CD4-positive, alpha-beta T cell (primary cell): ENCODE measurements at regions not wholly inside any gene's neighbourhood (a gene's known extent, or its start where the extent isn't known, plus 50 kb on each side); places are given as distances from the start of the nearest gene placed in this dataset.

Experiments used
- ATAC-seq: fragments of 200-7000 bp; cut with Tn5 transposase; one replicate; pipeline ENCODE4 v1.10.0; 2022; ENCODE audit warnings: mild to moderate bottlenecking; ENCODE audit not compliant: poor library complexity
- CTCF ChIA-PET: fragments of 350-600 bp; sonication (Branson Sonifier 250); formaldehyde crosslinking; loops from one replicate; lab custom pipeline; 2021; ENCODE audit warnings: antibody characterized with exemption, inconsistent platforms; lab: Charles Lee
- POLR2A ChIA-PET: fragments of 350-600 bp; sonication (Branson Sonifier 250); formaldehyde crosslinking; loops from one replicate; lab custom pipeline; 2021; ENCODE audit warnings: antibody characterized with exemption, inconsistent platforms; lab: Charles Lee
- DNase-seq, 14 experiments: peaks; one replicate each; pipeline ENCODE4 v3.0.0-alpha.2; 2013 to 2020; ENCODE audit warnings: mixed read lengths in 2 of 14
- H3K27ac ChIP-seq, 2 donors: one replicate each; pipeline versions ENCODE4 v1.5.1 to v1.7.0; 2013; ENCODE audit warnings: low read length in 2 of 2, low read depth in 1 of 2, mild to moderate bottlenecking in 1 of 2
- H3K27me3 ChIP-seq, 2 experiments: 1 replicate in 1 of 2; 2 replicates in 1 of 2; pipeline versions ENCODE4 v1.6.1 to v1.7.0; 2013; ENCODE audit warnings: low read length in 2 of 2, control low read depth in 1 of 2, mild to moderate bottlenecking in 1 of 2, moderate library complexity in 1 of 2; ENCODE audit not compliant: insufficient read depth in 2 of 2, control insufficient read depth in 1 of 2
- H3K36me3 ChIP-seq: one replicate; pipeline ENCODE4 v1.6.1; 2013; ENCODE audit warnings: low read length, control low read depth; ENCODE audit not compliant: insufficient read depth
- H3K4me1 ChIP-seq: one replicate; pipeline ENCODE4 v1.6.1; 2013; ENCODE audit warnings: low read length, control low read depth; ENCODE audit not compliant: insufficient read depth
- H3K4me3 ChIP-seq: one replicate; pipeline ENCODE4 v1.5.1; 2013; ENCODE audit warnings: mild to moderate bottlenecking, low read length, moderate library complexity
- H3K9me3 ChIP-seq, 2 experiments: 1 replicate in 1 of 2; 2 replicates in 1 of 2; pipeline versions ENCODE4 v1.6.1 to v1.7.0; 2013; ENCODE audit warnings: low read length in 2 of 2, mild to moderate bottlenecking in 2 of 2, control low read depth in 1 of 2, moderate library complexity in 1 of 2; ENCODE audit not compliant: control insufficient read depth in 1 of 2, insufficient read depth in 1 of 2
- H3K27ac Mint-ChIP-seq: one replicate; pipeline ENCODE4 v1.8.0; 2020; ENCODE audit warnings: mixed read lengths
- H3K27me3 Mint-ChIP-seq: one replicate; pipeline ENCODE4 v1.8.0; 2021; ENCODE audit warnings: mixed read lengths
- H3K36me3 Mint-ChIP-seq: one replicate; pipeline ENCODE4 v1.8.0; 2021; ENCODE audit warnings: low read depth, mixed read lengths
- H3K4me1 Mint-ChIP-seq: one replicate; pipeline ENCODE4 v1.8.0; 2021; ENCODE audit warnings: low read depth, mixed read lengths
- H3K4me3 Mint-ChIP-seq: one replicate; pipeline ENCODE4 v1.8.0; 2020; ENCODE audit warnings: mild to moderate bottlenecking, mixed read lengths
- H3K9me3 Mint-ChIP-seq: one replicate; pipeline ENCODE4 v1.8.0; 2020; ENCODE audit warnings: mixed read lengths
- CTCF ChIP-seq: fragments of 200-600 bp; IDR thresholded peaks from one replicate; pipeline ENCODE4 v1.8.0; 2022; ENCODE audit warnings: antibody characterized with exemption, mild to moderate bottlenecking
- intact Hi-C, 2 experiments: fragments of 100-400 bp; cut with DNase I in 1 of 2; cut with micrococcal nuclease in 1 of 2; formaldehyde crosslinking; loops; one replicate each; pipeline versions ENCODE4 v1.15.1 to v1.9.0; 2023 to 2025; cut with DNase I, micrococcal nuclease

- no peak for TF ChIP-seq CTCF
- ChIA-PET CTCF (no interaction called here), POLR2A (no interaction called here)
- H3K27ac Mint-ChIP-seq, result no peak overlapping the region
- intact Hi-C loops, result no loop called here
- Histone ChIP-seq H3K36me3 (no peaks in the 10 kb centered on the region), H3K9me3 (peaks cover 0 to 20% of the 10 kb centered on the region in 2 experiments), H3K4me3 (no peak overlapping the region), H3K27ac (no peak overlapping the region), H3K27me3 (no peaks in the 10 kb centered on the region), H3K4me1 (no peaks in the 10 kb centered on the region)
- no peak for DNase-seq
- no peaks in the 10 kb centered on the region for H3K27me3 Mint-ChIP-seq
- no peaks in the 10 kb centered on the region for H3K9me3 Mint-ChIP-seq
- no peak for ATAC-seq
- no peaks in the 10 kb centered on the region for H3K4me1 Mint-ChIP-seq
- no peak overlapping the region for H3K4me3 Mint-ChIP-seq
- no peaks in the 10 kb centered on the region for H3K36me3 Mint-ChIP-seq
Measured at GRCh38 chr4:8775121-8775520, 96.5 kb downstream of the HMX1 start.

GRCh38 chr4:8774071-8774470 is 97.6 kb downstream of the HMX1 start:
- ChIA-PET CTCF (no interaction called here), POLR2A (no interaction called here)
- Mint-ChIP-seq H3K4me3 (no peak overlapping the region), H3K4me1 (no peaks in the 10 kb centered on the region), H3K27me3 (no peaks in the 10 kb centered on the region), H3K36me3 (no peaks in the 10 kb centered on the region), H3K9me3 (no peaks in the 10 kb centered on the region), H3K27ac (no peak overlapping the region)
- no peak for ATAC-seq
- H3K4me3 ChIP-seq, result no peak overlapping the region
- H3K4me1 ChIP-seq, result no peaks in the 10 kb centered on the region
- H3K9me3 ChIP-seq, result peaks cover 0 to 21% of the 10 kb centered on the region in 2 experiments
- DNase-seq, result no peak
- H3K27ac ChIP-seq, result no peak overlapping the region
- intact Hi-C loops, result no loop called here
- no peaks in the 10 kb centered on the region for H3K36me3 ChIP-seq
- no peak for TF ChIP-seq CTCF
- H3K27me3 ChIP-seq, result no peaks in the 10 kb centered on the region

- H3K4me1 ChIP-seq, result no peaks in the 10 kb centered on the region
- Mint-ChIP-seq H3K4me3 (no peak overlapping the region), H3K27me3 (no peaks in the 10 kb centered on the region), H3K4me1 (no peaks in the 10 kb centered on the region), H3K9me3 (no peaks in the 10 kb centered on the region), H3K36me3 (no peaks in the 10 kb centered on the region), H3K27ac (no peak overlapping the region)
- H3K4me3 ChIP-seq, result no peak overlapping the region
- intact Hi-C loops, result no loop called here
- ChIA-PET POLR2A (no interaction called here), CTCF (no interaction called here)
- TF ChIP-seq CTCF, result no peak
- no peaks in the 10 kb centered on the region for H3K36me3 ChIP-seq
- no peaks in the 10 kb centered on the region for H3K27me3 ChIP-seq
- DNase-seq (no peak), ATAC-seq (no peak)
- no peak overlapping the region for H3K27ac ChIP-seq
- peaks cover 0 to 28% of the 10 kb centered on the region in 2 experiments for H3K9me3 ChIP-seq
Measured at GRCh38 chr4:8773124-8773931, 98.3 kb downstream of the HMX1 start.
